Trophoblast cell (in vitro differentiated cells and primary cell): ENCODE measurements at regions not wholly inside any gene's neighbourhood (a gene's known extent, or its start where the extent isn't known, plus 50 kb on each side); places are given as distances from the start of the nearest gene placed in this dataset.

Experiments used
- DNase-seq, 2 donors: peaks; one replicate each; pipeline ENCODE4 v3.0.0-alpha.2; 2016
- H2AFZ ChIP-seq: 2 replicates; pipeline ENCODE4 v1.6.1; 2013; ENCODE audit warnings: low read length, moderate library complexity, mild to moderate bottlenecking; ENCODE audit not compliant: insufficient read depth, poor library complexity
- H2AK5ac ChIP-seq: 2 replicates; pipeline ENCODE4 v1.6.1; 2013; ENCODE audit warnings: mild to moderate bottlenecking, low read length
- H2BK120ac ChIP-seq: 2 replicates; pipeline ENCODE4 v1.6.1; 2013; ENCODE audit warnings: low read length, mild to moderate bottlenecking, moderate library complexity; ENCODE audit not compliant: insufficient read depth, poor library complexity
- H2BK12ac ChIP-seq: 2 replicates; pipeline ENCODE4 v1.6.1; 2013; ENCODE audit warnings: mild to moderate bottlenecking, low read length, moderate library complexity
- H2BK5ac ChIP-seq: 2 replicates; pipeline ENCODE4 v1.6.1; 2013; ENCODE audit warnings: low read length, low read depth, moderate library complexity, mild to moderate bottlenecking; ENCODE audit not compliant: poor library complexity
- H3K14ac ChIP-seq: 2 replicates; pipeline ENCODE4 v1.6.1; 2013; ENCODE audit warnings: mild to moderate bottlenecking, low read length
- H3K18ac ChIP-seq: 2 replicates; pipeline ENCODE4 v1.6.1; 2013; ENCODE audit warnings: mild to moderate bottlenecking, low read length
- H3K23ac ChIP-seq: 2 replicates; pipeline ENCODE4 v1.6.1; 2013; ENCODE audit warnings: low read length
- H3K27ac ChIP-seq: 2 replicates; pipeline ENCODE4 v1.5.1; 2013; ENCODE audit warnings: low read depth, mild to moderate bottlenecking, inconsistent platforms, low read length, moderate library complexity
- H3K27me3 ChIP-seq: 2 replicates; pipeline ENCODE4 v1.6.1; 2013; ENCODE audit warnings: inconsistent platforms, mild to moderate bottlenecking, low read length, moderate library complexity; ENCODE audit not compliant: insufficient read depth
- H3K36me3 ChIP-seq, 2 experiments: 1 replicate in 1 of 2; 2 replicates in 1 of 2; pipeline ENCODE4 v1.6.1; 2013; ENCODE audit warnings: low read length in 2 of 2, mild to moderate bottlenecking in 2 of 2, moderate library complexity in 1 of 2; ENCODE audit not compliant: insufficient read depth in 2 of 2, control insufficient read depth in 1 of 2
- H3K4ac ChIP-seq: 2 replicates; pipeline ENCODE4 v1.6.1; 2013; ENCODE audit warnings: low read depth, mild to moderate bottlenecking, low read length, moderate library complexity
- H3K4me1 ChIP-seq, 2 experiments: 1 replicate in 1 of 2; 2 replicates in 1 of 2; pipeline ENCODE4 v1.6.1; 2013; ENCODE audit warnings: low read length in 2 of 2, mild to moderate bottlenecking in 2 of 2, moderate library complexity in 1 of 2; ENCODE audit not compliant: insufficient read depth in 2 of 2, control insufficient read depth in 1 of 2
- H3K4me2 ChIP-seq: 2 replicates; pipeline ENCODE4 v1.6.1; 2013; ENCODE audit warnings: inconsistent platforms, mild to moderate bottlenecking, low read length, moderate library complexity
- H3K4me3 ChIP-seq: 2 replicates; pipeline ENCODE4 v1.5.1; 2013; ENCODE audit warnings: mild to moderate bottlenecking, low read depth, low read length, inconsistent platforms
- H3K79me1 ChIP-seq: one replicate; pipeline ENCODE4 v1.6.1; 2013; ENCODE audit warnings: low read length
- H3K79me2 ChIP-seq: 2 replicates; pipeline ENCODE4 v1.6.1; 2013; ENCODE audit warnings: low read length, mild to moderate bottlenecking; ENCODE audit not compliant: control insufficient read depth, insufficient read depth, poor library complexity
- H3K9ac ChIP-seq: 2 replicates; pipeline ENCODE4 v1.6.1; 2013; ENCODE audit warnings: mild to moderate bottlenecking, low read length
- H3K9me3 ChIP-seq: 2 replicates; pipeline ENCODE4 v1.6.1; 2013; ENCODE audit warnings: low read depth, mild to moderate bottlenecking, control low read depth, inconsistent platforms, low read length; ENCODE audit not compliant: insufficient read depth
- H4K12ac ChIP-seq: 2 replicates; pipeline ENCODE4 v1.6.1; 2013; ENCODE audit warnings: low read depth, mild to moderate bottlenecking, low read length, moderate library complexity
- H4K8ac ChIP-seq: 2 replicates; pipeline ENCODE4 v1.6.1; 2013; ENCODE audit warnings: low read depth, mild to moderate bottlenecking, low read length, moderate library complexity
- H4K91ac ChIP-seq: one replicate; pipeline ENCODE4 v1.6.1; 2013; ENCODE audit warnings: low read depth, mild to moderate bottlenecking, low read length, moderate library complexity
- WGBS: extraction: QIAGEN DNeasy Blood & Tissue Kit; methylation state at CpG from one replicate; pipeline ENCODE4 v1.1.7; 2013; ENCODE audit warnings: missing lambda C conversion rate; ENCODE audit not compliant: insufficient read length, insufficient coverage; ENCODE audit errors: extremely low coverage; 5-methylcytosine and 5-hydroxymethylcytosine counted together

GRCh38 chr2:117745537-117745936 is 69.0 kb upstream of the DDX18 start:
- H4K91ac ChIP-seq = no peak overlapping the region
- no peak overlapping the region for H4K8ac ChIP-seq
- H3K4me2 ChIP-seq = no peak overlapping the region
- no peak overlapping the region for H3K18ac ChIP-seq
- no peak overlapping the region for H3K9ac ChIP-seq
- no CpG with 5 or more reads among the region's 5 CpGs for WGBS
- no peak overlapping the region for H2AFZ ChIP-seq
- no peak overlapping the region for H2BK5ac ChIP-seq
- no peak overlapping the region for H3K4ac ChIP-seq
- no peak overlapping the region for H2AK5ac ChIP-seq
- H3K4me3 ChIP-seq = no peak overlapping the region
- no peaks in the 10 kb centered on the region for H3K79me1 ChIP-seq
- H2BK12ac ChIP-seq = no peak overlapping the region
- no peak for DNase-seq
- H3K36me3 ChIP-seq = no peaks in the 10 kb centered on the region
- no peak overlapping the region for H3K27ac ChIP-seq
- H3K23ac ChIP-seq = no peak overlapping the region
- H3K14ac ChIP-seq = no peak overlapping the region
- H3K79me2 ChIP-seq = no peaks in the 10 kb centered on the region
- no peaks in the 10 kb centered on the region for H3K9me3 ChIP-seq
- no peak overlapping the region for H2BK120ac ChIP-seq
- no peak overlapping the region for H4K12ac ChIP-seq
- H3K27me3 ChIP-seq = no peaks in the 10 kb centered on the region
- H3K4me1 ChIP-seq = no peaks in the 10 kb centered on the region

- H3K79me2 ChIP-seq = no peaks in the 10 kb centered on the region
- H3K4me2 ChIP-seq = no peak overlapping the region
- no peak overlapping the region for H4K91ac ChIP-seq
- H2BK120ac ChIP-seq = no peak overlapping the region
- no peak overlapping the region for H3K4ac ChIP-seq
- no peaks in the 10 kb centered on the region for H3K9me3 ChIP-seq
- H2AFZ ChIP-seq = no peak overlapping the region
- H3K27ac ChIP-seq = no peak overlapping the region
- WGBS = no CpG with 5 or more reads among the region's 2 CpGs
- no peak overlapping the region for H2AK5ac ChIP-seq
- no peak overlapping the region for H3K23ac ChIP-seq
- no peak overlapping the region for H3K14ac ChIP-seq
- no peak overlapping the region for H2BK12ac ChIP-seq
- H3K79me1 ChIP-seq = no peaks in the 10 kb centered on the region
- no peak overlapping the region for H4K12ac ChIP-seq
- H3K4me3 ChIP-seq = no peak overlapping the region
- H3K4me1 ChIP-seq = no peaks in the 10 kb centered on the region
- no peaks in the 10 kb centered on the region for H3K27me3 ChIP-seq
- H3K18ac ChIP-seq = no peak overlapping the region
- no peaks in the 10 kb centered on the region for H3K36me3 ChIP-seq
- no peak overlapping the region for H2BK5ac ChIP-seq
- no peak for DNase-seq
- no peak overlapping the region for H4K8ac ChIP-seq
- no peak overlapping the region for H3K9ac ChIP-seq
Observed at GRCh38 chr2:117755768-117756167, 58.7 kb upstream of the DDX18 start.

- Histone ChIP-seq H2AK5ac (no peak overlapping the region), H3K18ac (no peak overlapping the region), H2BK120ac (no peak overlapping the region), H4K91ac (no peak overlapping the region), H3K27ac (no peak overlapping the region), H3K4ac (no peak overlapping the region), H4K8ac (no peak overlapping the region), H2BK12ac (no peak overlapping the region), H3K36me3 (no peaks in the 10 kb centered on the region), H3K9ac (no peak overlapping the region), H3K4me3 (no peak overlapping the region), H3K23ac (no peak overlapping the region), H3K79me2 (no peaks in the 10 kb centered on the region), H3K9me3 (no peaks in the 10 kb centered on the region), H3K14ac (no peak overlapping the region), H2BK5ac (no peak overlapping the region), H2AFZ (no peak overlapping the region), H3K27me3 (no peaks in the 10 kb centered on the region), H3K4me1 (no peaks in the 10 kb centered on the region), H3K79me1 (no peaks in the 10 kb centered on the region), H3K4me2 (no peak overlapping the region), H4K12ac (no peak overlapping the region)
- DNase-seq = no peak
- WGBS = no CpG with 5 or more reads among the region's 1 CpG
Observed at GRCh38 chr2:117760916-117761315, 53.6 kb upstream of the DDX18 start.

- no peak overlapping the region for H4K91ac ChIP-seq
Observed at GRCh38 chr2:117762454-117762853, 52.0 kb upstream of the DDX18 start.

More at GRCh38 chr2:117762454-117762853, 52.0 kb upstream of the DDX18 start:
- H3K4me3 ChIP-seq = no peak overlapping the region
- no peak overlapping the region for H2BK12ac ChIP-seq
- no peaks in the 10 kb centered on the region for H3K4me1 ChIP-seq
- H3K27ac ChIP-seq = no peak overlapping the region
- H2AFZ ChIP-seq = no peak overlapping the region
- no peak overlapping the region for H4K8ac ChIP-seq
- no peaks in the 10 kb centered on the region for H3K79me1 ChIP-seq
- H4K12ac ChIP-seq = no peak overlapping the region
- no peak overlapping the region for H3K9ac ChIP-seq
- H3K4ac ChIP-seq = no peak overlapping the region
- no peak for DNase-seq
- H3K18ac ChIP-seq = no peak overlapping the region
- no peak overlapping the region for H3K23ac ChIP-seq
- H3K14ac ChIP-seq = no peak overlapping the region
- H2BK5ac ChIP-seq = no peak overlapping the region
- no peak overlapping the region for H2BK120ac ChIP-seq
- no peaks in the 10 kb centered on the region for H3K9me3 ChIP-seq
- no peak overlapping the region for H3K4me2 ChIP-seq
- H3K27me3 ChIP-seq = no peaks in the 10 kb centered on the region
- H3K79me2 ChIP-seq = no peaks in the 10 kb centered on the region
- H2AK5ac ChIP-seq = no peak overlapping the region
- no peaks in the 10 kb centered on the region for H3K36me3 ChIP-seq
